Keratinocyte (primary cell): ENCODE measurements at regions not wholly inside any gene's neighbourhood (a gene's known extent, or its start where the extent isn't known, plus 50 kb on each side); places are given as distances from the start of the nearest gene placed in this dataset.

Experiments
- DNase-seq: peaks from one replicate; pipeline ENCODE4 v3.0.0-alpha.2; 2011; ENCODE audit warnings: low read depth, missing footprints, low spot score
- FAIRE-seq: peaks from 2 replicates; lab custom pipeline; 2011; peaks lifted over from hg19 to GRCh38; lab: Jason Lieb, UNC
- H2AFZ ChIP-seq: 2 replicates; pipeline ENCODE4 v1.6.0; 2012; ENCODE audit warnings: low read length, control low read depth, inconsistent platforms; ENCODE audit not compliant: control insufficient read depth
- H3K27ac ChIP-seq: 2 replicates; pipeline ENCODE4 v1.5.1; 2011; ENCODE audit warnings: low read length; ENCODE audit not compliant: control insufficient read depth, insufficient read depth
- H3K27me3 ChIP-seq: 3 replicates; pipeline ENCODE4 v1.6.0; 2011; ENCODE audit warnings: low read length; ENCODE audit not compliant: control insufficient read depth, insufficient read depth; ENCODE audit errors: extremely low read depth
- H3K36me3 ChIP-seq, 2 experiments: 2 replicates in 1 of 2; 3 replicates in 1 of 2; pipeline ENCODE4 v1.5.1; 2011; ENCODE audit warnings: low read length in 2 of 2, mild to moderate bottlenecking in 1 of 2; ENCODE audit not compliant: control insufficient read depth in 2 of 2, insufficient read depth in 2 of 2; ENCODE audit errors: extremely low read depth in 1 of 2
- H3K4me1 ChIP-seq: 3 replicates; pipeline ENCODE4 v1.5.1; 2011; ENCODE audit warnings: low read length; ENCODE audit not compliant: control insufficient read depth, insufficient read depth; ENCODE audit errors: extremely low read depth
- H3K4me2 ChIP-seq: 3 replicates; pipeline ENCODE4 v1.6.0; 2011; ENCODE audit warnings: low read depth, low read length; ENCODE audit not compliant: control insufficient read depth, insufficient read depth; ENCODE audit errors: extremely low read depth
- H3K4me3 ChIP-seq, 3 experiments: fragments of 200-600 bp in 1 of 3; sonication (generic) in 1 of 3; 2 replicates in 2 of 3; 3 replicates in 1 of 3; pipeline ENCODE4 v1.5.1; 2011 to 2016; ENCODE audit warnings: low read length in 3 of 3, mild to moderate bottlenecking in 3 of 3, control low read depth in 2 of 3, inconsistent platforms in 1 of 3, low read depth in 1 of 3, mixed read lengths in 1 of 3, mixed run types in 1 of 3, moderate library complexity in 1 of 3; ENCODE audit not compliant: control insufficient read depth in 2 of 3, insufficient read depth in 2 of 3; ENCODE audit errors: extremely low read depth in 1 of 3
- H3K79me2 ChIP-seq: 2 replicates; pipeline ENCODE4 v1.6.0; 2012; ENCODE audit warnings: low read length; ENCODE audit not compliant: control insufficient read depth, insufficient read depth
- H3K9ac ChIP-seq: 3 replicates; pipeline ENCODE4 v1.6.0; 2011; ENCODE audit warnings: low read length; ENCODE audit not compliant: control insufficient read depth, insufficient read depth; ENCODE audit errors: extremely low read depth
- H3K9me1 ChIP-seq: 3 replicates; pipeline ENCODE4 v1.6.0; 2011; ENCODE audit warnings: low read length; ENCODE audit not compliant: control insufficient read depth, insufficient read depth; ENCODE audit errors: extremely low read depth
- H3K9me3 ChIP-seq: 2 replicates; pipeline ENCODE4 v1.5.1; 2012; ENCODE audit warnings: low read depth, low read length; ENCODE audit not compliant: control insufficient read depth
- H4K20me1 ChIP-seq: 3 replicates; pipeline ENCODE4 v1.6.0; 2011; ENCODE audit warnings: low read length; ENCODE audit not compliant: control insufficient read depth, insufficient read depth; ENCODE audit errors: extremely low read depth
- CTCF ChIP-seq, 3 experiments: IDR thresholded peaks in 1 of 3; conservative IDR thresholded peaks in 1 of 3; optimal IDR thresholded peaks in 1 of 3; 2 replicates in 2 of 3; 3 replicates in 1 of 3; pipeline versions ENCODE3 to v1.5.1; 2011; ENCODE audit warnings: low read length in 3 of 3, mild to moderate bottlenecking in 3 of 3, moderate library complexity in 2 of 3, control low read depth in 1 of 3, inconsistent platforms in 1 of 3; ENCODE audit not compliant: insufficient read depth in 2 of 3; ENCODE audit errors: extremely low read depth in 1 of 3
- EZH2 ChIP-seq: IDR thresholded peaks from one replicate; pipeline ENCODE4 v1.6.1; 2012; ENCODE audit warnings: inconsistent platforms, mild to moderate bottlenecking, low read length, moderate library complexity
- dilution Hi-C: fragments of 300-500 bp; cut with MboI; formaldehyde crosslinking; loops from one replicate; pipeline ENCODE4 v1.7.0; 2020; ENCODE audit warnings: low sequenced_read_pairs; ENCODE audit not compliant: extremely low pct_ligation_motif_present

- DNase-seq (no peak), FAIRE-seq (no peak)
- no peaks in the 10 kb centered on the region for H4K20me1 ChIP-seq
- no peaks in the 10 kb centered on the region for H3K36me3 ChIP-seq
- H3K27ac ChIP-seq = no peak overlapping the region
- H3K9me1 ChIP-seq = no peaks in the 10 kb centered on the region
- no peak overlapping the region for H2AFZ ChIP-seq
- no peaks in the 10 kb centered on the region for H3K27me3 ChIP-seq
- H3K4me2 ChIP-seq = no peak overlapping the region
- H3K9ac ChIP-seq = no peak overlapping the region
- H3K9me3 ChIP-seq = no peaks in the 10 kb centered on the region
- no peaks in the 10 kb centered on the region for H3K4me1 ChIP-seq
- dilution Hi-C loops = no loop called here
- H3K79me2 ChIP-seq = no peaks in the 10 kb centered on the region
- H3K4me3 ChIP-seq = no peak overlapping the region
- TF ChIP-seq EZH2 = no peak
- no peak for TF ChIP-seq CTCF (optimal IDR thresholded peaks at IDR 0.05 in 1 of 3, IDR thresholded peaks at IDR 0.05 in 1 of 3, conservative IDR thresholded peaks at IDR 0.05 in 1 of 3; ENCODE audit: extremely low read depth in 1 of 3, insufficient read depth in 2 of 3, low read length in 3 of 3)
Measured at GRCh38 chr7:12821746-12822145, 134.3 kb downstream of the ARL4A start.

GRCh38 chr7:12826079-12826478 lies 138.6 kb downstream of the ARL4A start:
- dilution Hi-C loops = no loop called here
- TF ChIP-seq EZH2 (no peak), CTCF (optimal IDR thresholded peaks at IDR 0.05 in 1 of 3, IDR thresholded peaks at IDR 0.05 in 1 of 3, conservative IDR thresholded peaks at IDR 0.05 in 1 of 3; ENCODE audit: extremely low read depth in 1 of 3, insufficient read depth in 2 of 3, low read length in 3 of 3) (no peak)
- no peak for DNase-seq
- H3K27ac ChIP-seq = no peak overlapping the region
- H3K79me2 ChIP-seq = no peaks in the 10 kb centered on the region
- FAIRE-seq = no peak
- H3K4me3 ChIP-seq = no peak overlapping the region
- H3K9ac ChIP-seq = no peak overlapping the region
- H3K4me2 ChIP-seq = no peak overlapping the region
- H3K27me3 ChIP-seq = no peaks in the 10 kb centered on the region
- H3K4me1 ChIP-seq = peaks cover 12% of the 10 kb centered on the region
- peak overlapping the region; percentile 5 for H2AFZ ChIP-seq
- no peaks in the 10 kb centered on the region for H4K20me1 ChIP-seq
- no peaks in the 10 kb centered on the region for H3K36me3 ChIP-seq
- H3K9me3 ChIP-seq = no peaks in the 10 kb centered on the region
- H3K9me1 ChIP-seq = no peaks in the 10 kb centered on the region
